ENCODE measurements at regions not wholly inside any gene's neighbourhood (a gene's known extent, or its start where the extent isn't known, plus 50 kb on each side); places are given as distances from the start of the nearest gene placed in this dataset.

GRCh38 chr14:38752750-38753149, 350.3 kb downstream of the SEC23A start:
- CTCF ChIA-PET: no interaction called here
- no peaks in the 10 kb centered on the region for H3K36me3 ChIP-seq (ENCODE audit: insufficient read depth, low read length)
- no peak for TF ChIP-seq CTCF (IDR thresholded peaks at IDR 0.05)
- Mint-ChIP-seq H3K4me1 (ENCODE audit: low read depth) (no peaks in the 10 kb centered on the region), H3K9me3 (peaks cover 3% of the 10 kb centered on the region), H3K36me3 (ENCODE audit: low read depth) (no peaks in the 10 kb centered on the region), H3K4me3 (no peak overlapping the region), H3K27me3 (peaks cover 5% of the 10 kb centered on the region), H3K27ac (no peak overlapping the region)
- no peak overlapping the region for H3K27ac ChIP-seq (ENCODE audit: low read depth in 1 of 2, low read length in 2 of 2)
- POLR2A ChIA-PET: no interaction called here
- H3K9me3 ChIP-seq (ENCODE audit: control insufficient read depth in 1 of 2, insufficient read depth in 1 of 2, low read length in 2 of 2): no peaks in the 10 kb centered on the region
- no peak for ATAC-seq (ENCODE audit: poor library complexity)
- intact Hi-C loops (cut with DNase I, micrococcal nuclease): no loop called here
- no peaks in the 10 kb centered on the region for H3K27me3 ChIP-seq (ENCODE audit: control insufficient read depth in 1 of 2, insufficient read depth in 2 of 2, low read length in 2 of 2)
- no peak for DNase-seq
- H3K4me1 ChIP-seq (ENCODE audit: insufficient read depth, low read length): no peaks in the 10 kb centered on the region
- no peak overlapping the region for H3K4me3 ChIP-seq (ENCODE audit: low read length)

GRCh38 chr14:38752341-38752740, 350.7 kb downstream of the SEC23A start:
- intact Hi-C loops (cut with DNase I, micrococcal nuclease): no loop called here
- Histone ChIP-seq H3K9me3 (ENCODE audit: control insufficient read depth in 1 of 2, insufficient read depth in 1 of 2, low read length in 2 of 2) (no peaks in the 10 kb centered on the region), H3K4me3 (ENCODE audit: low read length) (no peak overlapping the region), H3K36me3 (ENCODE audit: insufficient read depth, low read length) (no peaks in the 10 kb centered on the region), H3K27ac (ENCODE audit: low read depth in 1 of 2, low read length in 2 of 2) (no peak overlapping the region), H3K27me3 (ENCODE audit: control insufficient read depth in 1 of 2, insufficient read depth in 2 of 2, low read length in 2 of 2) (no peaks in the 10 kb centered on the region), H3K4me1 (ENCODE audit: insufficient read depth, low read length) (no peaks in the 10 kb centered on the region)
- Mint-ChIP-seq H3K27ac (no peak overlapping the region), H3K9me3 (peaks cover 3% of the 10 kb centered on the region), H3K36me3 (ENCODE audit: low read depth) (no peaks in the 10 kb centered on the region), H3K4me3 (no peak overlapping the region), H3K4me1 (ENCODE audit: low read depth) (no peaks in the 10 kb centered on the region), H3K27me3 (peaks cover 5% of the 10 kb centered on the region)
- ChIA-PET POLR2A (no interaction called here), CTCF (no interaction called here)
- no peak for ATAC-seq (ENCODE audit: poor library complexity)
- no peak for TF ChIP-seq CTCF (IDR thresholded peaks at IDR 0.05)
- DNase-seq: no peak

- CTCF ChIA-PET: no interaction called here
- no peak for ATAC-seq (ENCODE audit: poor library complexity)
- H3K9me3 Mint-ChIP-seq: peaks cover 3% of the 10 kb centered on the region
Measured at GRCh38 chr14:38751459-38751858, 351.6 kb downstream of the SEC23A start.

More at GRCh38 chr14:38751459-38751858, 351.6 kb downstream of the SEC23A start:
- no peak for DNase-seq
- intact Hi-C loops (cut with DNase I, micrococcal nuclease): no loop called here
- Histone ChIP-seq H3K4me3 (ENCODE audit: low read length) (no peak overlapping the region), H3K27me3 (ENCODE audit: control insufficient read depth in 1 of 2, insufficient read depth in 2 of 2, low read length in 2 of 2) (no peaks in the 10 kb centered on the region), H3K4me1 (ENCODE audit: insufficient read depth, low read length) (no peaks in the 10 kb centered on the region), H3K27ac (ENCODE audit: low read depth in 1 of 2, low read length in 2 of 2) (no peak overlapping the region), H3K36me3 (ENCODE audit: insufficient read depth, low read length) (no peaks in the 10 kb centered on the region), H3K9me3 (ENCODE audit: control insufficient read depth in 1 of 2, insufficient read depth in 1 of 2, low read length in 2 of 2) (no peaks in the 10 kb centered on the region)
- Mint-ChIP-seq H3K4me1 (ENCODE audit: low read depth) (no peaks in the 10 kb centered on the region), H3K27ac (no peak overlapping the region), H3K36me3 (ENCODE audit: low read depth) (no peaks in the 10 kb centered on the region), H3K27me3 (peaks cover 5% of the 10 kb centered on the region), H3K4me3 (no peak overlapping the region)
- POLR2A ChIA-PET: no interaction called here
- no peak for TF ChIP-seq CTCF (IDR thresholded peaks at IDR 0.05)
